Left ventricle myocardium inferior (tissue), 1 donor: ENCODE measurements at regions not wholly inside any gene's neighbourhood (a gene's known extent, or its start where the extent isn't known, plus 50 kb on each side); places are given as distances from the start of the nearest gene placed in this dataset.

ENCODE experiments used
- DNase-seq: peaks from one replicate; pipeline ENCODE4 v3.0.0-alpha.2; 2020
- H3K27ac ChIP-seq: fragments of 200-600 bp; replicated peaks from 2 replicates; pipeline ENCODE4 v1.8.0; 2021
- H3K27me3 ChIP-seq: fragments of 200-600 bp; 2 replicates; pipeline ENCODE4 v1.8.0; 2021; ENCODE audit warnings: low read depth
- H3K36me3 ChIP-seq: fragments of 200-600 bp; 2 replicates; pipeline ENCODE4 v1.8.0; 2021
- H3K4me1 ChIP-seq: fragments of 200-600 bp; 2 replicates; pipeline ENCODE4 v1.8.0; 2021
- H3K4me3 ChIP-seq: fragments of 200-600 bp; 2 replicates; pipeline ENCODE4 v1.8.0; 2021; ENCODE audit warnings: mild to moderate bottlenecking, moderate library complexity
- H3K9me3 ChIP-seq: fragments of 200-600 bp; replicated peaks from 2 replicates; pipeline ENCODE4 v1.8.0; 2021
- intact Hi-C: fragments of 100-400 bp; cut with micrococcal nuclease; formaldehyde crosslinking; loops from one replicate; pipeline ENCODE4 v1.11.0; 2022
- TF ChIP-seq, protein P1 (sequence below): fragments of 200-600 bp; IDR thresholded peaks from 2 replicates; pipeline ENCODE4 v1.8.0; 2021; ENCODE audit warnings: antibody characterized with exemption, mild to moderate bottlenecking, borderline replicate concordance
- donor health status: DM: no; HTN: yes; CAD: no; lungs with severe emphysema.

DNA sequence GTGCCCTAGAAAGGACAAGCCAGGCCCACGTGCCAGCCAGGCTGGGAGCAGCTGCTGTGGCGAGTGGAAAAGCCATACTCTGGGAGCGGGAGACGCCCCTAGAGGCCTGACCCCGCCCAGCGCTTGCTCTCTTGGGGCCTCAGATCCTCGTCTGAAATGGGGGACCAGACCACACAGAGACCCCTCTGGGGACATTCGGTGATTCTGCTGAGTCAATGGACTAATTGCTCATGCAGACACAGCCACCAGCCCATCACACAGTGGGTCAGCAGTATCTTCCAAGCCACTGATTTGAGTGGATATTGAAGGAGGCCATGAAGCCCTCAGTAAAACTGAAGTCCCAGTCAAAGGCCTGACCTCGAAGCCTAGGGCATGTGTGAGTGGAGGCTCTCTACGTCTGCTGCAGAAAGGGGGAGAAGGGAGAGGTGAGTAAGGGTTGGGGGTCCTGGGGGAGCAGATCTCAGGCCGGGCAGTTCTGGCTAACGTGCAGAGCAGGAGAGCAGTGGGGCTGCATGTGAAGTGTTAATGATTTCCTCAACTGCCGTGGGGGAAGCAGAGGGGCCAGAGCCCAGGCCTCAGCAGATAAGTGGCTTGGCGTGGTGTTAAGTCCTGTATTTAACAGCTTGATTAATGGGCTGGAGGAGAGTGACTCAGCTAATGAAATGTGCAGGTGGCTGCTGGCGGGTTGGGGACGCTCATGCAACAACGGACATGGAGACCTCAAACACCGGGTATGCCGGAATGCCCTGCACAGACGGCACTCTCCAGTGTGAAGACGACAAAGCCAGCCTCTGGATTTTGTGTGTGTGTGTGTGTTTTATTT lies 104.4 kb upstream of the TWIST2 start:
- no peaks in the 10 kb centered on the region for H3K9me3 ChIP-seq
- TF ChIP-seq, protein P1, sequence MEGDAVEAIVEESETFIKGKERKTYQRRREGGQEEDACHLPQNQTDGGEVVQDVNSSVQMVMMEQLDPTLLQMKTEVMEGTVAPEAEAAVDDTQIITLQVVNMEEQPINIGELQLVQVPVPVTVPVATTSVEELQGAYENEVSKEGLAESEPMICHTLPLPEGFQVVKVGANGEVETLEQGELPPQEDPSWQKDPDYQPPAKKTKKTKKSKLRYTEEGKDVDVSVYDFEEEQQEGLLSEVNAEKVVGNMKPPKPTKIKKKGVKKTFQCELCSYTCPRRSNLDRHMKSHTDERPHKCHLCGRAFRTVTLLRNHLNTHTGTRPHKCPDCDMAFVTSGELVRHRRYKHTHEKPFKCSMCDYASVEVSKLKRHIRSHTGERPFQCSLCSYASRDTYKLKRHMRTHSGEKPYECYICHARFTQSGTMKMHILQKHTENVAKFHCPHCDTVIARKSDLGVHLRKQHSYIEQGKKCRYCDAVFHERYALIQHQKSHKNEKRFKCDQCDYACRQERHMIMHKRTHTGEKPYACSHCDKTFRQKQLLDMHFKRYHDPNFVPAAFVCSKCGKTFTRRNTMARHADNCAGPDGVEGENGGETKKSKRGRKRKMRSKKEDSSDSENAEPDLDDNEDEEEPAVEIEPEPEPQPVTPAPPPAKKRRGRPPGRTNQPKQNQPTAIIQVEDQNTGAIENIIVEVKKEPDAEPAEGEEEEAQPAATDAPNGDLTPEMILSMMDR, result no peak
- H3K4me1 ChIP-seq, result no peaks in the 10 kb centered on the region
- H3K4me3 ChIP-seq, result no peak overlapping the region
- peaks cover 67% of the 10 kb centered on the region for H3K27me3 ChIP-seq
- intact Hi-C loops, result no loop called here
- no peak overlapping the region for H3K27ac ChIP-seq
- DNase-seq, result no peak
- no peaks in the 10 kb centered on the region for H3K36me3 ChIP-seq

DNA sequence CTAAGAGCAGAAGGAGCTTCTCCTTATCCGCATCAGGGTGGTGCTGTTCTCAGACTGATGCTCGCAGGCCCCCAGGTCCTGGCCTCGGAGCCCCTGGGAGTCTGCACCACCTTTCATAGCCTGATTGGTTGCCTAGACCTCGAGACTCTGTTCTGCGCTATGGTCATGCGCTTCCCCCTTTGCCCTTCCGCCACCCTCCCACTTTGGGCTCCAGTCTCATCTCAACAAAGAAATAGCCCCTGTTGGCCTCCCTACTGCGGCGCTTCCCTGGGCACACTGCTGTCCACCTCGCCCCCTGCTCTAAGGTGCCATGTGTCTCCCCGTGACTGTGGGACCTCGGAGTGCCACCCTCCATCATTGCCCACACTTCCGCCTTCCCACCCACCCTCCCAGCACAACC lies 102.9 kb upstream of the TWIST2 start:
- no peak for DNase-seq
- Histone ChIP-seq H3K4me3 (no peak overlapping the region), H3K9me3 (peaks cover 13% of the 10 kb centered on the region), H3K36me3 (no peaks in the 10 kb centered on the region), H3K4me1 (no peaks in the 10 kb centered on the region), H3K27ac (no peak overlapping the region), H3K27me3 (peaks cover 63% of the 10 kb centered on the region)
- TF ChIP-seq, protein P1, result no peak
- intact Hi-C loops, result no loop called here

DNA sequence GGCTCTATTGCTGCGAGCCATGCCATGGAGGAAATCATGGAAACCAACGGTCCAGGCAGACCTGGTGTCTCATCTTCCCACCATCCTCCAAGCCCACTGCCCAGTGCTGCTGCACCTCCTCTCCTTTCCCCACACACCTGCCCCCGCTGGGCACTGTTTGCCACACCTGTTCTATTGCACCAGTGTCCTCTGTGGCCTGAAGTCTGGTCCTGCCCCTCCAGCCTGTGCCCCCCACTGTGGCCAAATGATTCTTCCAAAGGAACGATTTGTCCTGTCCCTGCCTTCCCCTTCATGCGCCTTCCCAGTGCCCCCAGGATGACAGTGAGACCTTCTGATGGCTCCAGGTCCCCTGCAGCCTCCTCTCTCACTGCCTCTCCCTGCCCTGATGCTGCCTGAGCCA lies 101.9 kb upstream of the TWIST2 start:
- Histone ChIP-seq H3K9me3 (peaks cover 24% of the 10 kb centered on the region), H3K27ac (no peak overlapping the region), H3K27me3 (peaks cover 52% of the 10 kb centered on the region), H3K4me1 (no peaks in the 10 kb centered on the region), H3K36me3 (no peaks in the 10 kb centered on the region), H3K4me3 (no peak overlapping the region)
- no peak for DNase-seq
- intact Hi-C loops, result no loop called here
- TF ChIP-seq, protein P1, result no peak

DNA sequence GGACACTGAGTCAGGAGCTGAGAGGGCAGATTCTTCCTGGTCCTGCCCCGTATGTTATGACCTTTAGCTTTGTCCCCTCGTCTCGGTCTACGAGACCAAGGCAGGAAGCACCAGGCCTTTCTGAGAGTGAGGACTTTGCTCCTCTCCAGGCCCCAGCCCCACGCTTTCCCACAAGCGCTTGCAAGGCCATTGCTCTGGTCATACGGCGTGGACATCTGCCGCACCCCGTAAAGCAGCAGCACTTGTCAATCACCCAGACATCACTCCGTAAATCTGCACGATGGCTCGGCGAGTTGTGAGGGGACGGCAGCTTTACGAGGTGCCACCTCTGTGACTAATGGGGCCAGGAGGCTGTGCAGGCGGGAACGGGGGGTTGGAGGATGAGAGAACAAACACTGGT lies 100.8 kb upstream of the TWIST2 start:
- Histone ChIP-seq H3K27me3 (peaks cover 41% of the 10 kb centered on the region), H3K4me3 (no peak overlapping the region), H3K4me1 (no peaks in the 10 kb centered on the region), H3K27ac (no peak overlapping the region), H3K36me3 (no peaks in the 10 kb centered on the region), H3K9me3 (peaks cover 33% of the 10 kb centered on the region)
- TF ChIP-seq, protein P1, result no peak
- intact Hi-C loops, result no loop called here
- DNase-seq, result no peak

DNA sequence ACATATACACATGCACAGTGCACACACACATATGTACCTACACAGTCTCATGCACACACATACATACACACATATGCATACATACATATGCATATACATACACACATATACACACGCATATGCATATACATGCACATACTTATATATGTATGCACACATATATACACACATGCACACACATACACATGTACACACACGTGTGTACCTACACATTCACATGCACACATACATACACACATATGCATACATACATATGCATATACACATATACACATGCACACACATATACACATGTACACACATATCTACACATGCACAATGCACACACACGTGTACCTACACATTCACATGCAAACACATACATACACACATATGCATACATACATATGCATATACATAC lies 100.3 kb upstream of the TWIST2 start:
- TF ChIP-seq, protein P1, result no peak
- Histone ChIP-seq H3K36me3 (no peaks in the 10 kb centered on the region), H3K27ac (no peak overlapping the region)

More for the DNA sequence above, 100.3 kb upstream of the TWIST2 start:
- intact Hi-C loops, result no loop called here
- H3K9me3 ChIP-seq, result peaks cover 33% of the 10 kb centered on the region
- peaks cover 37% of the 10 kb centered on the region for H3K27me3 ChIP-seq
- no peak for DNase-seq
- H3K4me1 ChIP-seq, result no peaks in the 10 kb centered on the region
- H3K4me3 ChIP-seq, result no peak overlapping the region
